ENCODE measurements at regions not wholly inside any gene's neighbourhood (a gene's known extent, or its start where the extent isn't known, plus 50 kb on each side); places are given as distances from the start of the nearest gene placed in this dataset.

DNA sequence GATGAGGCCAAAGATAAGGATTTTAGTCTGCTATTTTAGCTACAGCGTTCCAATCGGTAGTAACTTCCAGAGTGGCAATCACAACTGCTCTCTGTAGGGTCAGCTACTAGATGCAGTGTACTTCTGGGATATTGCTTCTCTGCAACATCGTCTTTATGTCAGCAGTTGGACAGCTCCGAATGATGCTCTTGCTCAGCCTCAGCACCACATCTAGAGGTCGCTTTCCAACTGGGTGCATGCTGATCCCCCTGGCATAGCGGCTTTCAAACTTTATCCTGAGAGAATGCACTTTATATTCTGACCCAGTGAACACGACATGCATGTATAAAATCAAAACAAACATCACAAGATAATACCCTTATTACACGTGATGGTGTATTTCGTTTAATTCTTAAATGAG lies 219.6 kb downstream of the C11orf87 start:
- no peak overlapping the region for H3K4me3 ChIP-seq (ENCODE audit: low read length in 2 of 2)
- intact Hi-C loops (cut with micrococcal nuclease), result no loop called here
- no peaks in the 10 kb centered on the region for H3K9me3 ChIP-seq (ENCODE audit: control insufficient read depth in 1 of 2, low read length in 2 of 2)
- DNase-seq, result no peak
- no peaks in the 10 kb centered on the region for H3K4me1 ChIP-seq (ENCODE audit: insufficient read depth, low read length)
- H3K27ac ChIP-seq (ENCODE audit: low read depth, low read length), result no peak overlapping the region
- peaks cover 0 to 15% (median 5%) of the 10 kb centered on the region in 8 donors for H3K9me3 Mint-ChIP-seq
- ChIA-PET POLR2A (ENCODE audit: partially characterized antibody) (no interaction called here), CTCF (ENCODE audit: partially characterized antibody) (no interaction called here)
- H3K4me3 Mint-ChIP-seq, result no peak overlapping the region
- no peak overlapping the region for H3K27ac Mint-ChIP-seq
- no peaks in the 10 kb centered on the region for H3K36me3 Mint-ChIP-seq
- H3K36me3 ChIP-seq (ENCODE audit: insufficient read depth, low read length), result no peaks in the 10 kb centered on the region
- H3K27me3 ChIP-seq (ENCODE audit: insufficient read depth, low read length), result no peaks in the 10 kb centered on the region
- H3K27me3 Mint-ChIP-seq, result no peaks in the 10 kb centered on the region
- H3K4me1 Mint-ChIP-seq, result no peaks in the 10 kb centered on the region

DNA sequence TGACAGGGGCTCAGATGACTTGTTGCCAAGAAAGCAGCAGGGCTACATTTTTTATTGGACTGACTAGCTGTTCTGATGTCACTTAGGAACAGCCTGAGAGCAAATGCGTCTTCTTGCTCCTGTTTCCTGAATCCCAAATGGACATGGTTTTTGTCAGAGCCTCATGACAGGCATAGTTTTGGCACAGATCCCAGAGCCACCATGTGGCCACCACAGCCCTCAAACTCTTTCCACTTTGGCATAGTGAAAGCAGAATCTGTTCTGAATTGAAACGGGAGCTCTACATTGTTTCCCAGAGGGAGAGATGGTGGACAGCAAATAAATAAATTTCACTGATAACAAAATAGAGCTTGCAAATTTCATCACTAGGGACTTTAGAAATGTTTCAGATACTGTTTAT lies 222.2 kb downstream of the C11orf87 start:
- Mint-ChIP-seq H3K27ac (no peak overlapping the region), H3K4me1 (no peaks in the 10 kb centered on the region), H3K4me3 (no peak overlapping the region), H3K36me3 (no peaks in the 10 kb centered on the region), H3K27me3 (no peaks in the 10 kb centered on the region), H3K9me3 (peaks cover 0 to 3% (median under 1%) of the 10 kb centered on the region in 8 donors)
- ChIA-PET CTCF (ENCODE audit: partially characterized antibody) (no interaction called here), POLR2A (ENCODE audit: partially characterized antibody) (no interaction called here)
- Histone ChIP-seq H3K27ac (ENCODE audit: low read depth, low read length) (no peak overlapping the region), H3K27me3 (ENCODE audit: insufficient read depth, low read length) (no peaks in the 10 kb centered on the region), H3K36me3 (ENCODE audit: insufficient read depth, low read length) (no peaks in the 10 kb centered on the region), H3K9me3 (ENCODE audit: control insufficient read depth in 1 of 2, low read length in 2 of 2) (no peaks in the 10 kb centered on the region), H3K4me3 (ENCODE audit: low read length in 2 of 2) (no peak overlapping the region), H3K4me1 (ENCODE audit: insufficient read depth, low read length) (no peaks in the 10 kb centered on the region)
- intact Hi-C loops (cut with micrococcal nuclease), result no loop called here
- no peak for DNase-seq

DNA sequence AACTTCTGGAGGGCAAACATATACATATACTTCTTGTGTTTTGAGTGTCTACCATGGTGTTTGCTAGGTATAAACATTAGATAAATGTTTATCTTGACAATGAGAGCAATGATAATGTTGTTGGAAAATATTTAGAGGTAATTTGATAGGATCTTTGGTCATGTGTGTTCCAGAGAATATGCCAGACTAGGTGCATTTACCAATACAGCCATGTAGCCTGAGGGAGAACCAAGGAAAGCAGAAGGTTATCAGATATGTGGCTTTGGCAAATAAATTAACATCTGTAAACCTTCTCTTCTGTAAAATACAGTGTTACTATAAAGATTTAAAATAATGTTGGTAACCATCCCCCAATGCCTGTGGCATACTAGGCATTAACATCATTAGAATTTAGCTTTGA lies 226.8 kb downstream of the C11orf87 start:
- Mint-ChIP-seq H3K27ac (no peak overlapping the region), H3K4me3 (no peak overlapping the region), H3K9me3 (peaks cover 0 to 3% (median 0%) of the 10 kb centered on the region in 8 donors), H3K27me3 (no peaks in the 10 kb centered on the region), H3K4me1 (no peaks in the 10 kb centered on the region), H3K36me3 (no peaks in the 10 kb centered on the region)
- no peak overlapping the region for H3K27ac ChIP-seq (ENCODE audit: low read depth, low read length)
- CTCF ChIA-PET (ENCODE audit: partially characterized antibody), result no interaction called here
- no peaks in the 10 kb centered on the region for H3K4me1 ChIP-seq (ENCODE audit: insufficient read depth, low read length)
- H3K27me3 ChIP-seq (ENCODE audit: insufficient read depth, low read length), result no peaks in the 10 kb centered on the region
- no peak overlapping the region for H3K4me3 ChIP-seq (ENCODE audit: low read length in 2 of 2)
- DNase-seq, result no peak
- no peaks in the 10 kb centered on the region for H3K9me3 ChIP-seq (ENCODE audit: control insufficient read depth in 1 of 2, low read length in 2 of 2)
- intact Hi-C loops (cut with micrococcal nuclease), result no loop called here
- POLR2A ChIA-PET (ENCODE audit: partially characterized antibody), result no interaction called here
- no peaks in the 10 kb centered on the region for H3K36me3 ChIP-seq (ENCODE audit: insufficient read depth, low read length)

DNA sequence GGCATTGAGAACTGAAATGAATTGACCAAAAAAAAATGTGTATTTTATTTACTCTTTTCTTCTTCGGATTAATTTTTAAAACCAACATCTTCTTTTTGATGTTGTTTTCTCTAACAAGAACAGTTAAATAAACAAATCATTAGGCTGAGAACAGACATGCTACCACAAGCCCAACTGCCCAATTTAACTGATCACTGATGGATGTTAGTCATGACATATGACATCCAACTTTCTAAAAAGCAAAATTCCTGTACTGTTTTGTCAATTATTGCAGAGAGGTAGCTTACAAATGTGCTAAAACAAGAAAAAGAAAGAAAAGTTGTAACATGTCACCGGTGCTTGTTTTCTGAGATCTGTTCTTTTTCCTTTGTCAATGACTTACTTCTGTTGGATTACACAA lies 232.1 kb downstream of the C11orf87 start:
- H3K4me1 Mint-ChIP-seq, result no peaks in the 10 kb centered on the region
- POLR2A ChIA-PET (ENCODE audit: partially characterized antibody), result no interaction called here
- H3K9me3 Mint-ChIP-seq, result peaks cover 0 to 2% (median 0%) of the 10 kb centered on the region in 8 donors
- CTCF ChIA-PET (ENCODE audit: partially characterized antibody), result no interaction called here
- DNase-seq, result no peak
- Histone ChIP-seq H3K27ac (ENCODE audit: low read depth, low read length) (no peak overlapping the region), H3K36me3 (ENCODE audit: insufficient read depth, low read length) (no peaks in the 10 kb centered on the region), H3K4me1 (ENCODE audit: insufficient read depth, low read length) (no peaks in the 10 kb centered on the region), H3K4me3 (ENCODE audit: low read length in 2 of 2) (no peak overlapping the region), H3K27me3 (ENCODE audit: insufficient read depth, low read length) (no peaks in the 10 kb centered on the region), H3K9me3 (ENCODE audit: control insufficient read depth in 1 of 2, low read length in 2 of 2) (no peaks in the 10 kb centered on the region)
- intact Hi-C loops (cut with micrococcal nuclease), result no loop called here
- H3K4me3 Mint-ChIP-seq, result no peak overlapping the region
- H3K27me3 Mint-ChIP-seq, result no peaks in the 10 kb centered on the region
- no peaks in the 10 kb centered on the region for H3K36me3 Mint-ChIP-seq
- H3K27ac Mint-ChIP-seq, result peak overlapping the region in 1 of 7 donors; percentile 12

DNA sequence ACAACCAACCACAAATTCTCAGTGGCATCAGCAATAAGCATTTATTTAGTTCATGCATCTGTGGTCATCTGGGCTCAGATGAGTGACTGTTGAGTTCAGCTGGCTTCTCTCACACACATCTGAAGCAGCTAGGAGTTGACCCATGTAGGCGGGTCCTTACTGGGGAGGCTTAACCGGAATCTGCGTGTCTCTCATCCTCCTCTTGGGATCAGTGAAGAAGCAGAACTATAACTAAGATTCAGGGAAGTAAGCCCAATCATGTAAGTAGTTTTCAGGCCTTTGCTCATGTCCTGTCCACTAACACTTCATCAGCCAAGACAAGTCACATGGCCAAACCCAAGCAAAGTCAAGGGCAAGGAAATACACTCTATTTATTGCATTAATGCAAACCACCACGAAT lies 236.2 kb downstream of the C11orf87 start:
- Histone ChIP-seq H3K36me3 (ENCODE audit: insufficient read depth, low read length) (no peaks in the 10 kb centered on the region), H3K27ac (ENCODE audit: low read depth, low read length) (no peak overlapping the region), H3K4me3 (ENCODE audit: low read length in 2 of 2) (no peak overlapping the region), H3K9me3 (ENCODE audit: control insufficient read depth in 1 of 2, low read length in 2 of 2) (no peaks in the 10 kb centered on the region), H3K4me1 (ENCODE audit: insufficient read depth, low read length) (no peaks in the 10 kb centered on the region), H3K27me3 (ENCODE audit: insufficient read depth, low read length) (no peaks in the 10 kb centered on the region)
- no peaks in the 10 kb centered on the region for H3K36me3 Mint-ChIP-seq
- H3K9me3 Mint-ChIP-seq, result peaks cover 0 to 3% (median 0%) of the 10 kb centered on the region in 8 donors
- no peak for DNase-seq
- no peak overlapping the region for H3K27ac Mint-ChIP-seq
- no peaks in the 10 kb centered on the region for H3K4me1 Mint-ChIP-seq
- H3K27me3 Mint-ChIP-seq, result no peaks in the 10 kb centered on the region
- intact Hi-C loops (cut with micrococcal nuclease), result no loop called here
- H3K4me3 Mint-ChIP-seq, result no peak overlapping the region
- ChIA-PET POLR2A (ENCODE audit: partially characterized antibody) (no interaction called here), CTCF (ENCODE audit: partially characterized antibody) (no interaction called here)

DNA sequence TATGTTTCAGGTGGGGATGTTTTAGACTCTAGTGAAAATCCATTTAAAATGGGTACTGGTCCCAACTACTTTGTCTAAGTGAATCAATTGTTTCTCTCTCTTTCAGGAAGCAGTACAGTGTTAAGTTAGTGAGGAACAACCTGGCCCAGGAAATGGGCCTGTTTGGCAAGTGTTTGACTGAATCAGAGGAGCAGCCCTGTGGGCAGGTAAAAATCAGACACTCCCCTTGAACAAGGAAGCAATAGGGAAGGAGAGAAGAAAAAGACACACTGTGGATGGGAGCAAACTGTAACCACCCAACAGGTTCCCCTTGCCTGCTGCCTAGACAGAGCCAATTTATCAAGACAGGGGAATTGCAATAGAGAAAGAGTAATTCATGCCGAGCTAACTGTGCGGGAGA lies 245.7 kb downstream of the C11orf87 start:
- H3K36me3 ChIP-seq (ENCODE audit: insufficient read depth, low read length), result no peaks in the 10 kb centered on the region
- no peak overlapping the region for H3K27ac Mint-ChIP-seq
- no peaks in the 10 kb centered on the region for H3K36me3 Mint-ChIP-seq
- no peaks in the 10 kb centered on the region for H3K9me3 ChIP-seq (ENCODE audit: control insufficient read depth in 1 of 2, low read length in 2 of 2)
- POLR2A ChIA-PET (ENCODE audit: partially characterized antibody), result no interaction called here
- no peaks in the 10 kb centered on the region for H3K27me3 ChIP-seq (ENCODE audit: insufficient read depth, low read length)
- H3K4me3 ChIP-seq (ENCODE audit: low read length in 2 of 2), result no peak overlapping the region
- H3K4me1 Mint-ChIP-seq, result no peaks in the 10 kb centered on the region
- H3K4me1 ChIP-seq (ENCODE audit: insufficient read depth, low read length), result no peaks in the 10 kb centered on the region
- H3K4me3 Mint-ChIP-seq, result no peak overlapping the region
- H3K9me3 Mint-ChIP-seq, result peaks cover 0 to 10% (median 6%) of the 10 kb centered on the region in 8 donors
- DNase-seq, result no peak
- H3K27me3 Mint-ChIP-seq, result no peaks in the 10 kb centered on the region
- CTCF ChIA-PET (ENCODE audit: partially characterized antibody), result no interaction called here
- no peak overlapping the region for H3K27ac ChIP-seq (ENCODE audit: low read depth, low read length)
- intact Hi-C loops (cut with micrococcal nuclease), result no loop called here

DNA sequence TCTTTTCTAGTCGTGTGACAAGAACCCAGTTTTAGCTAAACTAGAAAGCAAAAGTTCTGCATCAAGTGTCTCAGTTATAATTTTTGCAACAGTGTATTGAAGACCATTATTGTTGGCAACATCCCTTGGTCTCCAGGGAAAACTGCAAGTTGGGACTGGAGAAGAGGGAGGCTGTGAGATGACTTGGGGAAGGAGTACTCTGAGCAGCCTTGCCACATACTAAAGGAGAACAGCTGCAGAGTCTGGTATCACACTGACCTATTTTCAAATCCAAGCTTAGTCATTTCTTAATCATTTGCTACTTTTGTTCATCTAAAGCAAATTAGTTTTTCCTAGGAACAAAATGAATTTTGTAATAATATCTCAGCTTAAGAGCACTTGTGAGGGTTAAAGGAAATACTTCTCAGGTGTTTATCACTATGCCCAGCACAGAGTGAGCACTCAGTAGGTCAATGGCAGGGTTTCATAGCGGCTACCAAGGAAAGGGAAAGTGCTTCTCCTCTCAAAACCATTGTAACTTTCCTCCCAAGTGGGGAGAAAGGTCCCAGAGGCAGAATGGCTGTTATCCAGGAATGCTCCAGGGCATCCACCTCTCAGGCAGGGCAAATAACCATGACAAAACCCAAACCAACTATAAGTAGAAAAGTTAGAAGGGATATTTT lies 247.1 kb downstream of the C11orf87 start:
- peaks cover 0 to 10% (median 6%) of the 10 kb centered on the region in 8 donors for H3K9me3 Mint-ChIP-seq
- POLR2A ChIA-PET (ENCODE audit: partially characterized antibody), result no interaction called here

DNA sequence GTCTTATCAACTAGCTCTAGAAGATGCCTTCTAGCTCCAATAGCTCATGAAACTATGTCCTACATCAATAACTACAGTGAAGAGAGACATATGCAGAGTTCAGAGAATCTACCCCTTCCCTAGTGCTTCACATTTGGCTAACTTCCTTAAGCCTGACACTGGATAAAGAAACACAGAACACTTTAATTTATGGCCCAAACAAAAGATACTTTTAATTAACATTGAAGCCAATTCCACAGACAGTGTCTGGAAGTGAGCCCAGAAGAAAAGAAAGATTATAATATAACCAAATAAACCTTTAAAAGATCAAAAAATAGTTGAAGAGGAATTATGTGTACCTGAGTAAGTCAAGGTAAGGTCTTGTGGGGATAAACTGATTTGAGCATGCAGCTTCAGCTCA lies 255.2 kb downstream of the C11orf87 start:
- Histone ChIP-seq H3K27me3 (ENCODE audit: insufficient read depth, low read length) (no peaks in the 10 kb centered on the region), H3K9me3 (ENCODE audit: control insufficient read depth in 1 of 2, low read length in 2 of 2) (no peaks in the 10 kb centered on the region), H3K27ac (ENCODE audit: low read depth, low read length) (no peak overlapping the region), H3K4me1 (ENCODE audit: insufficient read depth, low read length) (no peaks in the 10 kb centered on the region), H3K36me3 (ENCODE audit: insufficient read depth, low read length) (no peaks in the 10 kb centered on the region), H3K4me3 (ENCODE audit: low read length in 2 of 2) (no peak overlapping the region)
- CTCF ChIA-PET (ENCODE audit: partially characterized antibody), result no interaction called here
- Mint-ChIP-seq H3K4me3 (no peak overlapping the region), H3K36me3 (no peaks in the 10 kb centered on the region), H3K27me3 (no peaks in the 10 kb centered on the region), H3K27ac (no peak overlapping the region), H3K9me3 (peaks cover 0 to 3% (median 0%) of the 10 kb centered on the region in 8 donors), H3K4me1 (no peaks in the 10 kb centered on the region)
- POLR2A ChIA-PET (ENCODE audit: partially characterized antibody), result no interaction called here
- intact Hi-C loops (cut with micrococcal nuclease), result no loop called here
- DNase-seq, result no peak

More for the DNA sequence above, 247.1 kb downstream of the C11orf87 start:
- H3K4me3 ChIP-seq (ENCODE audit: low read length in 2 of 2), result no peak overlapping the region
- CTCF ChIA-PET (ENCODE audit: partially characterized antibody), result no interaction called here
- no peak for DNase-seq
- H3K27ac Mint-ChIP-seq, result no peak overlapping the region
- H3K36me3 ChIP-seq (ENCODE audit: insufficient read depth, low read length), result no peaks in the 10 kb centered on the region
- H3K4me1 Mint-ChIP-seq, result no peaks in the 10 kb centered on the region
- no peak overlapping the region for H3K27ac ChIP-seq (ENCODE audit: low read depth, low read length)
- H3K4me1 ChIP-seq (ENCODE audit: insufficient read depth, low read length), result no peaks in the 10 kb centered on the region
- H3K9me3 ChIP-seq (ENCODE audit: control insufficient read depth in 1 of 2, low read length in 2 of 2), result no peaks in the 10 kb centered on the region
- intact Hi-C loops (cut with micrococcal nuclease), result no loop called here
- H3K36me3 Mint-ChIP-seq, result no peaks in the 10 kb centered on the region
- H3K27me3 ChIP-seq (ENCODE audit: insufficient read depth, low read length), result no peaks in the 10 kb centered on the region
- no peaks in the 10 kb centered on the region for H3K27me3 Mint-ChIP-seq
- H3K4me3 Mint-ChIP-seq, result no peak overlapping the region

Data from CD4-positive, alpha-beta memory T cell (primary cell).